ENCODE measurements at regions not wholly inside any gene's neighbourhood (a gene's known extent, or its start where the extent isn't known, plus 50 kb on each side); places are given as distances from the start of the nearest gene placed in this dataset.

- DNase-seq (ENCODE audit: low read depth) = no peak
- TF ChIP-seq CTCF (IDR thresholded peaks at IDR 0.05; ENCODE audit: insufficient read depth, low read length, poor library complexity, severe bottlenecking) = no peak
- Histone ChIP-seq H3K36me3 (ENCODE audit: control insufficient read depth, insufficient read depth, low read length) (no peaks in the 10 kb centered on the region), H3K4me3 (ENCODE audit: low read depth, low read length) (no peak overlapping the region), H3K27me3 (ENCODE audit: control insufficient read depth, insufficient read depth, low read length) (no peaks in the 10 kb centered on the region)
Observed at GRCh38 chr2:155665704-155666103, 666.8 kb downstream of the NR4A2 start.

GRCh38 chr2:155663265-155663664, 669.3 kb downstream of the NR4A2 start:
- TF ChIP-seq CTCF (IDR thresholded peaks at IDR 0.05; ENCODE audit: insufficient read depth, low read length, poor library complexity, severe bottlenecking) = no peak
- no peaks in the 10 kb centered on the region for H3K27me3 ChIP-seq (ENCODE audit: control insufficient read depth, insufficient read depth, low read length)
- DNase-seq (ENCODE audit: low read depth) = no peak
- no peaks in the 10 kb centered on the region for H3K36me3 ChIP-seq (ENCODE audit: control insufficient read depth, insufficient read depth, low read length)
- H3K4me3 ChIP-seq (ENCODE audit: low read depth, low read length) = no peak overlapping the region

- TF ChIP-seq CTCF (IDR thresholded peaks at IDR 0.05; ENCODE audit: insufficient read depth, low read length, poor library complexity, severe bottlenecking) = no peak
- DNase-seq (ENCODE audit: low read depth) = no peak
- Histone ChIP-seq H3K36me3 (ENCODE audit: control insufficient read depth, insufficient read depth, low read length) (no peaks in the 10 kb centered on the region), H3K4me3 (ENCODE audit: low read depth, low read length) (no peak overlapping the region), H3K27me3 (ENCODE audit: control insufficient read depth, insufficient read depth, low read length) (no peaks in the 10 kb centered on the region)
Observed at GRCh38 chr2:155662224-155662623, 670.3 kb downstream of the NR4A2 start.

- DNase-seq (ENCODE audit: low read depth) = no peak
- no peaks in the 10 kb centered on the region for H3K27me3 ChIP-seq (ENCODE audit: control insufficient read depth, insufficient read depth, low read length)
- no peaks in the 10 kb centered on the region for H3K36me3 ChIP-seq (ENCODE audit: control insufficient read depth, insufficient read depth, low read length)
- no peak overlapping the region for H3K4me3 ChIP-seq (ENCODE audit: low read depth, low read length)
- TF ChIP-seq CTCF (IDR thresholded peaks at IDR 0.05; ENCODE audit: insufficient read depth, low read length, poor library complexity, severe bottlenecking) = no peak
Observed at GRCh38 chr2:155653176-155653575, 679.3 kb downstream of the NR4A2 start.

- Histone ChIP-seq H3K36me3 (ENCODE audit: control insufficient read depth, insufficient read depth, low read length) (no peaks in the 10 kb centered on the region), H3K27me3 (ENCODE audit: control insufficient read depth, insufficient read depth, low read length) (no peaks in the 10 kb centered on the region), H3K4me3 (ENCODE audit: low read depth, low read length) (no peak overlapping the region)
- TF ChIP-seq CTCF (IDR thresholded peaks at IDR 0.05; ENCODE audit: insufficient read depth, low read length, poor library complexity, severe bottlenecking) = no peak
- DNase-seq (ENCODE audit: low read depth) = no peak
Observed at GRCh38 chr2:155651851-155652250, 680.7 kb downstream of the NR4A2 start.

GRCh38 chr2:155645791-155646190, 686.7 kb downstream of the NR4A2 start:
- no peak for TF ChIP-seq CTCF (IDR thresholded peaks at IDR 0.05; ENCODE audit: insufficient read depth, low read length, poor library complexity, severe bottlenecking)
- no peak for DNase-seq (ENCODE audit: low read depth)
- H3K4me3 ChIP-seq (ENCODE audit: low read depth, low read length) = no peak overlapping the region
- H3K27me3 ChIP-seq (ENCODE audit: control insufficient read depth, insufficient read depth, low read length) = no peaks in the 10 kb centered on the region
- no peaks in the 10 kb centered on the region for H3K36me3 ChIP-seq (ENCODE audit: control insufficient read depth, insufficient read depth, low read length)
